ENCODE measurements at regions not wholly inside any gene's neighbourhood (a gene's known extent, or its start where the extent isn't known, plus 50 kb on each side); places are given as distances from the start of the nearest gene placed in this dataset.

DNA sequence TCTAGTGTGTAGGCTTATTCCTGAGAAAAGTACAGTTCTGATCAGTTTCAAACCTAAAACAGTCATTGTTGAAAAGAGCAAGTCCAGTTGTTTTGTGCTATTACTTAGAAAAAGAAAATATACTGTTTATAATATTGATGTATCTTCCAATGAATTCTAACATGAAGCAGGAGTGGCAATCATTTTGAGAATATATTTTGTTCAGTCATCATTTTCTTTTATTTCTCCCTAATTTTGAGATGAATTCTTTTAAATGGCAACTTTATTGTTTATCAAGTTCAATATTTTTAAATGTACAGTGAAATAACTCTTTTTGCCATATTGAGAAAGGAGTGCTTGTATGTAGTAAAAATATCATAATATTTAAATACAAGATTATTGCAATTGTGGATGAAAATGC is 862.2 kb upstream of the MDGA2 start:
- Histone ChIP-seq H4K20me1 (ENCODE audit: low read length) (no peaks in the 10 kb centered on the region), H3K4me2 (ENCODE audit: low read length) (no peak overlapping the region), H2AFZ (ENCODE audit: low read length) (no peak overlapping the region), H3K4me1 (ENCODE audit: insufficient read depth, low read length) (no peaks in the 10 kb centered on the region), H3K4me3 (ENCODE audit: low read length) (no peak overlapping the region), H3K36me3 (ENCODE audit: low read depth, low read length) (no peaks in the 10 kb centered on the region), H3K9ac (ENCODE audit: low read length) (no peak overlapping the region), H3K27me3 (ENCODE audit: low read length) (no peaks in the 10 kb centered on the region), H3K27ac (ENCODE audit: low read length) (no peak overlapping the region), H3K79me2 (ENCODE audit: low read length) (no peaks in the 10 kb centered on the region), H3K9me2 (replicated peaks; ENCODE audit: low read length) (no peaks in the 10 kb centered on the region), H3F3A (ENCODE audit: low read length, unreplicated experiment) (no peaks in the 10 kb centered on the region), H3K9me3 (ENCODE audit: low read length) (no peaks in the 10 kb centered on the region)
- TF ChIP-seq EZH2 (IDR thresholded peaks at IDR 0.05; ENCODE audit: low read length, unreplicated experiment), result no peak
- TF ChIP-seq, protein P1, sequence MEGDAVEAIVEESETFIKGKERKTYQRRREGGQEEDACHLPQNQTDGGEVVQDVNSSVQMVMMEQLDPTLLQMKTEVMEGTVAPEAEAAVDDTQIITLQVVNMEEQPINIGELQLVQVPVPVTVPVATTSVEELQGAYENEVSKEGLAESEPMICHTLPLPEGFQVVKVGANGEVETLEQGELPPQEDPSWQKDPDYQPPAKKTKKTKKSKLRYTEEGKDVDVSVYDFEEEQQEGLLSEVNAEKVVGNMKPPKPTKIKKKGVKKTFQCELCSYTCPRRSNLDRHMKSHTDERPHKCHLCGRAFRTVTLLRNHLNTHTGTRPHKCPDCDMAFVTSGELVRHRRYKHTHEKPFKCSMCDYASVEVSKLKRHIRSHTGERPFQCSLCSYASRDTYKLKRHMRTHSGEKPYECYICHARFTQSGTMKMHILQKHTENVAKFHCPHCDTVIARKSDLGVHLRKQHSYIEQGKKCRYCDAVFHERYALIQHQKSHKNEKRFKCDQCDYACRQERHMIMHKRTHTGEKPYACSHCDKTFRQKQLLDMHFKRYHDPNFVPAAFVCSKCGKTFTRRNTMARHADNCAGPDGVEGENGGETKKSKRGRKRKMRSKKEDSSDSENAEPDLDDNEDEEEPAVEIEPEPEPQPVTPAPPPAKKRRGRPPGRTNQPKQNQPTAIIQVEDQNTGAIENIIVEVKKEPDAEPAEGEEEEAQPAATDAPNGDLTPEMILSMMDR (conservative IDR thresholded peaks at IDR 0.05; ENCODE audit: low read depth, low read length), result no peak
- TF ChIP-seq EZH2phosphoT487 (IDR thresholded peaks at IDR 0.05; ENCODE audit: borderline replicate concordance, low read length), result no peak
- CTCF ChIA-PET, result no interaction called here
- intact Hi-C loops (cut with micrococcal nuclease), result no loop called here
- BruUV-seq (replicated peaks), result no TSS peak
- ATAC-seq (no peak), DNase-seq (no peak)
- POLR2A ChIA-PET (ENCODE audit: unreplicated experiment), result no interaction called here

DNA sequence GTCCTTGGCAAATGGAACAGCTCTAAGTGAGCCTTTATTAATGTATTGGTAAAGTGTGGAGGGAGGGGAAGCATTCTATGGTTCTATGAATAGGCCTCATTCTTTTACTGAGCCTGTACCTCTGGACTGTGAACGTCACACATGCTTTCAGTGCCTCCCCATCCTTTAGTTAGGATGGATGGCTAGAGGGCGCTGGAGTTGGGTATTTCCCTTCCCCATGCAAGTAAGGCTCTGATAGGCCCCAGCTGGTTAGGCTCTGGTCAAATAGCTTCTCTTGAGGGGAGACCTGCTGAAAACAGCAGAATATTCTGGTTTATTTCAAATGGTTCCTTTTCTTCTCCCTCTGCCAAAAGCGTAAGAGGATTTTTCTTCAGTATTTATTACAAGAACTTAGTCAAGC is 860.9 kb upstream of the MDGA2 start:
- H4K20me1 ChIP-seq (ENCODE audit: low read length), result no peaks in the 10 kb centered on the region
- ATAC-seq, result peak; percentile 45; the same call in 1 of the 2 replicates

DNA sequence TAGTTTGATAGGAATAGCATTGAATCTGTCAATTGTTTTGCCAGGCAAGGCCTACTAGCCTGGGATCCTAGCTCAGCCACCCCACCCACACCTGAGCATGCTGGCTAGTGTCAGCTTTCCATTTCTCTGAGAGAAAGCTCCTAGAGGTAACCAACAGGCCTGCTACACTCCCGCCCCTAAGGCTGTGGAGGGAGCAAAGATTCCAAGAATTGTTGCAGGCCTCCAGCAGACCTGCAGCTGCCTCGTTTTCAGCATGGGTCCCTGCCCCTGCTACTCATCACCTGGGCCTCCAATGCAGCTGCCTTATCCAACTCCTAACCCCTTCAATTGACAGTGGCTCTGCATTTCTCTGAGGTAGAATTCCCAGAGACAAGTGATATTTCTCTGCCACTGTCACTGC is 852.4 kb upstream of the MDGA2 start:
- CTCF ChIA-PET, result no interaction called here
- intact Hi-C loops (cut with micrococcal nuclease), result no loop called here
- POLR2A ChIA-PET (ENCODE audit: unreplicated experiment), result no interaction called here
- no peaks in the 10 kb centered on the region for H3K9me3 ChIP-seq (ENCODE audit: low read length)
- DNase-seq (no peak), ATAC-seq (no peak)
- no peak overlapping the region for H3K9ac ChIP-seq (ENCODE audit: low read length)
- H3K4me2 ChIP-seq (ENCODE audit: low read length), result no peak overlapping the region
- TF ChIP-seq EZH2 (IDR thresholded peaks at IDR 0.05; ENCODE audit: low read length, unreplicated experiment) (no peak), EZH2phosphoT487 (IDR thresholded peaks at IDR 0.05; ENCODE audit: borderline replicate concordance, low read length) (no peak)
- TF ChIP-seq, protein P1 (conservative IDR thresholded peaks at IDR 0.05; ENCODE audit: low read depth, low read length), result no peak
- BruUV-seq (replicated peaks), result no TSS peak
- H3K79me2 ChIP-seq (ENCODE audit: low read length), result no peaks in the 10 kb centered on the region
- no peak overlapping the region for H3K4me3 ChIP-seq (ENCODE audit: low read length)
- no peaks in the 10 kb centered on the region for H4K20me1 ChIP-seq (ENCODE audit: low read length)
- H3F3A ChIP-seq (ENCODE audit: low read length, unreplicated experiment), result no peaks in the 10 kb centered on the region
- no peaks in the 10 kb centered on the region for H3K4me1 ChIP-seq (ENCODE audit: insufficient read depth, low read length)
- H2AFZ ChIP-seq (ENCODE audit: low read length), result no peak overlapping the region
- H3K36me3 ChIP-seq (ENCODE audit: low read depth, low read length), result no peaks in the 10 kb centered on the region
- no peaks in the 10 kb centered on the region for H3K9me2 ChIP-seq (replicated peaks; ENCODE audit: low read length)
- H3K27ac ChIP-seq (ENCODE audit: low read length), result no peak overlapping the region
- H3K27me3 ChIP-seq (ENCODE audit: low read length), result no peaks in the 10 kb centered on the region

More for the DNA sequence above, 860.9 kb upstream of the MDGA2 start:
- H3K36me3 ChIP-seq (ENCODE audit: low read depth, low read length), result no peaks in the 10 kb centered on the region
- no peaks in the 10 kb centered on the region for H3F3A ChIP-seq (ENCODE audit: low read length, unreplicated experiment)
- ChIA-PET POLR2A (ENCODE audit: unreplicated experiment) (no interaction called here), CTCF (no interaction called here)
- intact Hi-C loops (cut with micrococcal nuclease), result no loop called here
- H3K9me3 ChIP-seq (ENCODE audit: low read length), result no peaks in the 10 kb centered on the region
- peak; percentile 43 for DNase-seq
- H3K27ac ChIP-seq (ENCODE audit: low read length), result no peak overlapping the region
- no peaks in the 10 kb centered on the region for H3K79me2 ChIP-seq (ENCODE audit: low read length)
- no peak overlapping the region for H3K4me2 ChIP-seq (ENCODE audit: low read length)
- no peaks in the 10 kb centered on the region for H3K9me2 ChIP-seq (replicated peaks; ENCODE audit: low read length)
- no peaks in the 10 kb centered on the region for H3K4me1 ChIP-seq (ENCODE audit: insufficient read depth, low read length)
- no TSS peak for BruUV-seq (replicated peaks)
- TF ChIP-seq, protein P1 (conservative IDR thresholded peaks at IDR 0.05; ENCODE audit: low read depth, low read length), result peak; percentile 50
- no peak for TF ChIP-seq EZH2 (IDR thresholded peaks at IDR 0.05; ENCODE audit: low read length, unreplicated experiment)
- no peak for TF ChIP-seq EZH2phosphoT487 (IDR thresholded peaks at IDR 0.05; ENCODE audit: borderline replicate concordance, low read length)
- no peak overlapping the region for H3K9ac ChIP-seq (ENCODE audit: low read length)
- H3K27me3 ChIP-seq (ENCODE audit: low read length), result no peaks in the 10 kb centered on the region
- H3K4me3 ChIP-seq (ENCODE audit: low read length), result no peak overlapping the region
- 0 out of 2 replicates have a peak overlapping the region, but pooled peaks have one; percentile 5 for H2AFZ ChIP-seq (ENCODE audit: low read length)
